ENCODE measurements at regions not wholly inside any gene's neighbourhood (a gene's known extent, or its start where the extent isn't known, plus 50 kb on each side); places are given as distances from the start of the nearest gene placed in this dataset.

- DNase-seq (ENCODE audit: unreplicated experiment) = no peak
- TF ChIP-seq, protein P1, sequence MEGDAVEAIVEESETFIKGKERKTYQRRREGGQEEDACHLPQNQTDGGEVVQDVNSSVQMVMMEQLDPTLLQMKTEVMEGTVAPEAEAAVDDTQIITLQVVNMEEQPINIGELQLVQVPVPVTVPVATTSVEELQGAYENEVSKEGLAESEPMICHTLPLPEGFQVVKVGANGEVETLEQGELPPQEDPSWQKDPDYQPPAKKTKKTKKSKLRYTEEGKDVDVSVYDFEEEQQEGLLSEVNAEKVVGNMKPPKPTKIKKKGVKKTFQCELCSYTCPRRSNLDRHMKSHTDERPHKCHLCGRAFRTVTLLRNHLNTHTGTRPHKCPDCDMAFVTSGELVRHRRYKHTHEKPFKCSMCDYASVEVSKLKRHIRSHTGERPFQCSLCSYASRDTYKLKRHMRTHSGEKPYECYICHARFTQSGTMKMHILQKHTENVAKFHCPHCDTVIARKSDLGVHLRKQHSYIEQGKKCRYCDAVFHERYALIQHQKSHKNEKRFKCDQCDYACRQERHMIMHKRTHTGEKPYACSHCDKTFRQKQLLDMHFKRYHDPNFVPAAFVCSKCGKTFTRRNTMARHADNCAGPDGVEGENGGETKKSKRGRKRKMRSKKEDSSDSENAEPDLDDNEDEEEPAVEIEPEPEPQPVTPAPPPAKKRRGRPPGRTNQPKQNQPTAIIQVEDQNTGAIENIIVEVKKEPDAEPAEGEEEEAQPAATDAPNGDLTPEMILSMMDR (IDR thresholded peaks at IDR 0.05; ENCODE audit: unreplicated experiment) = no peak
- H3K4me3 Mint-ChIP-seq (ENCODE audit: unreplicated experiment) = no peak overlapping the region
- ChIA-PET CTCF (no interaction called here), POLR2A (interaction anchor here (0.6 kb wide), 1 partner anchor 978 kb away, joined by 3 read pairs; no protein-coding TSS in a partner anchor)
- H3K27me3 Mint-ChIP-seq (ENCODE audit: insufficient read depth, unreplicated experiment) = no peaks in the 10 kb centered on the region
- H3K4me1 Mint-ChIP-seq (ENCODE audit: insufficient read depth, unreplicated experiment) = no peaks in the 10 kb centered on the region
- intact Hi-C loops (cut with micrococcal nuclease) = no loop called here
- H3K27ac Mint-ChIP-seq (ENCODE audit: low read depth, unreplicated experiment) = no peak overlapping the region
- H3K36me3 Mint-ChIP-seq (ENCODE audit: insufficient read depth, unreplicated experiment) = no peaks in the 10 kb centered on the region
- H3K9me3 Mint-ChIP-seq (ENCODE audit: unreplicated experiment) = peaks cover 15% of the 10 kb centered on the region
- no TSS peak for BruUV-seq (replicated peaks)
Observed at GRCh38 chr6:50924758-50925157, 106.1 kb downstream of the TFAP2B start.

DNA sequence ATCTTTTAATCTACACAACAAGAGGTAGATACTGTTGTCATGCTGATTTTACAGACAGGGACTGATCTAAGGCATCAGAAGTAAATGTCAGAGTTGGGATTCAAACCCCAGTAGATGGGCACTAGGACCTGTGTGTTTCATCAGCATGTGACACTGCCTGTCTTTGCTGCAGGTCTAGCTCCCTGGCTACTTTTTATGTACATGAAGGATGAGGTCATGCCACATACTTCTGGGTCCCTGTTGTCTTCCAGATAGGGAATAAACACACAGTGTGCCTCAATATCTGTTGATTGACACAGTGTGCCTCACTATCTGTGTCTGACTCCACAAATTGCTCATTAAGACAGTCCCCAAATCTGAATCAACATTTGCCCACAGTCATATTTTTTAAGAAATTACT, 106.9 kb downstream of the TFAP2B start:
- ChIA-PET CTCF (no interaction called here), POLR2A (no interaction called here)
- BruUV-seq (replicated peaks) = no TSS peak
- Mint-ChIP-seq H3K4me1 (ENCODE audit: insufficient read depth, unreplicated experiment) (no peaks in the 10 kb centered on the region), H3K27ac (ENCODE audit: low read depth, unreplicated experiment) (no peak overlapping the region), H3K36me3 (ENCODE audit: insufficient read depth, unreplicated experiment) (no peaks in the 10 kb centered on the region), H3K4me3 (ENCODE audit: unreplicated experiment) (no peak overlapping the region), H3K9me3 (ENCODE audit: unreplicated experiment) (peaks cover 10% of the 10 kb centered on the region), H3K27me3 (ENCODE audit: insufficient read depth, unreplicated experiment) (no peaks in the 10 kb centered on the region)
- intact Hi-C loops (cut with micrococcal nuclease) = no loop called here
- no peak for DNase-seq (ENCODE audit: unreplicated experiment)
- TF ChIP-seq, protein P1 (IDR thresholded peaks at IDR 0.05; ENCODE audit: unreplicated experiment) = no peak

DNA sequence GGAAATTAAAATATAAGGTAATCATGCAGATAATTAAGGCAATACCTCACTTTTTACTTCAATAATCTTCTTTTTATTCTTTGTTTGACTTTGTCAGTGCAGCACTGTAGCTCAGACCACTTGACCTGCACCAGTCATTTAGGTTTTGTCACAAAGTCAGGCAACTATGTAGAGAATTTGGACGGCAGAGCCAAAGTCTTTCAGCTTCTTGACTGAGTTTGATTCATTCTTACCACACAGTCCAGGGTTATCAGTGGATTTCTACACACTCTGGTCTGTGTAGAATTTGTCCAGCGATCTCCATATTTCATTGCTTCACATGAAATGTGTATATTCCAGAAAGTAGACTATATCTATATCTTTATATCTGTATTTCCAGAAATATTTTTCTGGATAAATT, 107.3 kb downstream of the TFAP2B start:
- TF ChIP-seq, protein P1 (IDR thresholded peaks at IDR 0.05; ENCODE audit: unreplicated experiment) = no peak
- intact Hi-C loops (cut with micrococcal nuclease) = no loop called here
- no peaks in the 10 kb centered on the region for H3K36me3 Mint-ChIP-seq (ENCODE audit: insufficient read depth, unreplicated experiment)
- no TSS peak for BruUV-seq (replicated peaks)
- no peaks in the 10 kb centered on the region for H3K27me3 Mint-ChIP-seq (ENCODE audit: insufficient read depth, unreplicated experiment)
- no peak overlapping the region for H3K27ac Mint-ChIP-seq (ENCODE audit: low read depth, unreplicated experiment)
- H3K9me3 Mint-ChIP-seq (ENCODE audit: unreplicated experiment) = peaks cover 7% of the 10 kb centered on the region
- no peak overlapping the region for H3K4me3 Mint-ChIP-seq (ENCODE audit: unreplicated experiment)
- ChIA-PET CTCF (no interaction called here), POLR2A (no interaction called here)
- no peak for DNase-seq (ENCODE audit: unreplicated experiment)
- H3K4me1 Mint-ChIP-seq (ENCODE audit: insufficient read depth, unreplicated experiment) = no peaks in the 10 kb centered on the region

- intact Hi-C loops (cut with micrococcal nuclease) = no loop called here
- peaks cover 1% of the 10 kb centered on the region for H3K9me3 Mint-ChIP-seq (ENCODE audit: unreplicated experiment)
- DNase-seq (ENCODE audit: unreplicated experiment) = no peak
- no peak overlapping the region for H3K4me3 Mint-ChIP-seq (ENCODE audit: unreplicated experiment)
- TF ChIP-seq, protein P1 (IDR thresholded peaks at IDR 0.05; ENCODE audit: unreplicated experiment) = no peak
- no peaks in the 10 kb centered on the region for H3K27me3 Mint-ChIP-seq (ENCODE audit: insufficient read depth, unreplicated experiment)
- no peaks in the 10 kb centered on the region for H3K36me3 Mint-ChIP-seq (ENCODE audit: insufficient read depth, unreplicated experiment)
- no peak overlapping the region for H3K27ac Mint-ChIP-seq (ENCODE audit: low read depth, unreplicated experiment)
- CTCF ChIA-PET = no interaction called here
- BruUV-seq (replicated peaks) = no TSS peak
- POLR2A ChIA-PET = interaction anchor here (1.0 kb wide), 1 partner anchor 146 kb away, joined by 3 read pairs; no protein-coding TSS in a partner anchor
- no peaks in the 10 kb centered on the region for H3K4me1 Mint-ChIP-seq (ENCODE audit: insufficient read depth, unreplicated experiment)
Observed at GRCh38 chr6:50927800-50928199, 109.1 kb downstream of the TFAP2B start.

Data from MCF 10A (cell line).